ENCODE measurements at regions not wholly inside any gene's neighbourhood (a gene's known extent, or its start where the extent isn't known, plus 50 kb on each side); places are given as distances from the start of the nearest gene placed in this dataset.

DNA sequence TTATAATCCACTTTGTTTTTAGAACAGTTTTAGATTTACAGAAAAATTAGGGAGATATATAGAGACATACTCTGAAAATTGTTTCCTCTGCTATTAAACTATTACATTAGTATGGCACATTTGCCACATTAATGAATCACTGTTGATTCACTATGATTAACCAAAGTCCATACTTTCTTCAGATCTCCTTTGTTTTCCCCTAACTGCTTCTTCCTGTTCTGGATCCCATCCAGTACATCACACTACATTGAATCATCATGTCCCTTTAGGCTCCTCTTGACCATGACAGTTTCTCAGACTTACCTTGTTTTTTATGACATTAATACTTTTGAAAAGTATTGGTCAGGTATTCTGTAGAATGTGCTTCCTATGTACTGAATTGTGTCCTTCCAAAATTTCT is 109.2 kb upstream of the EDNRA start:
- no peak for TF ChIP-seq POLR2A (IDR thresholded peaks at IDR 0.05)
- TF ChIP-seq, protein P1, sequence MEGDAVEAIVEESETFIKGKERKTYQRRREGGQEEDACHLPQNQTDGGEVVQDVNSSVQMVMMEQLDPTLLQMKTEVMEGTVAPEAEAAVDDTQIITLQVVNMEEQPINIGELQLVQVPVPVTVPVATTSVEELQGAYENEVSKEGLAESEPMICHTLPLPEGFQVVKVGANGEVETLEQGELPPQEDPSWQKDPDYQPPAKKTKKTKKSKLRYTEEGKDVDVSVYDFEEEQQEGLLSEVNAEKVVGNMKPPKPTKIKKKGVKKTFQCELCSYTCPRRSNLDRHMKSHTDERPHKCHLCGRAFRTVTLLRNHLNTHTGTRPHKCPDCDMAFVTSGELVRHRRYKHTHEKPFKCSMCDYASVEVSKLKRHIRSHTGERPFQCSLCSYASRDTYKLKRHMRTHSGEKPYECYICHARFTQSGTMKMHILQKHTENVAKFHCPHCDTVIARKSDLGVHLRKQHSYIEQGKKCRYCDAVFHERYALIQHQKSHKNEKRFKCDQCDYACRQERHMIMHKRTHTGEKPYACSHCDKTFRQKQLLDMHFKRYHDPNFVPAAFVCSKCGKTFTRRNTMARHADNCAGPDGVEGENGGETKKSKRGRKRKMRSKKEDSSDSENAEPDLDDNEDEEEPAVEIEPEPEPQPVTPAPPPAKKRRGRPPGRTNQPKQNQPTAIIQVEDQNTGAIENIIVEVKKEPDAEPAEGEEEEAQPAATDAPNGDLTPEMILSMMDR (IDR thresholded peaks at IDR 0.05 in 8 of 11, conservative IDR thresholded peaks at IDR 0.05 in 3 of 11): no peak
- TF ChIP-seq POLR2AphosphoS5 (IDR thresholded peaks at IDR 0.05): no peak
